HEK293 (cell line): ENCODE measurements at regions not wholly inside any gene's neighbourhood (a gene's known extent, or its start where the extent isn't known, plus 50 kb on each side); places are given as distances from the start of the nearest gene placed in this dataset.

ENCODE experiments used
- CTCF ChIP-seq: fragments of 450-650 bp; formaldehyde crosslinking; IDR thresholded peaks from 2 replicates; pipeline ENCODE4 v1.5.1; 2016; ENCODE audit warnings: missing biosample characterization, missing genetic modification characterization
- FEZF1 ChIP-seq: fragments of 450-650 bp; formaldehyde crosslinking; IDR thresholded peaks from 2 replicates; pipeline ENCODE4 v1.5.1; 2016; ENCODE audit warnings: missing biosample characterization, missing genetic modification characterization
- TRIM28 ChIP-seq: IDR thresholded peaks from 2 replicates; pipeline ENCODE4 v1.6.1; 2011; ENCODE audit warnings: low read length, control low read depth, borderline replicate concordance
- ZBTB17 ChIP-seq: fragments of 450-650 bp; formaldehyde crosslinking; IDR thresholded peaks from 2 replicates; pipeline ENCODE4 v1.5.1; 2016; ENCODE audit warnings: missing biosample characterization, missing genetic modification characterization
- ZNF280D ChIP-seq: fragments of 450-650 bp; formaldehyde crosslinking; IDR thresholded peaks from 2 replicates; pipeline ENCODE4 v1.5.1; 2016; ENCODE audit warnings: missing biosample characterization, missing genetic modification characterization
- ZNF292 ChIP-seq: fragments of 450-650 bp; formaldehyde crosslinking; IDR thresholded peaks from 2 replicates; pipeline ENCODE4 v1.5.1; 2016; ENCODE audit warnings: low read depth, missing biosample characterization, missing genetic modification characterization, borderline replicate concordance
- ZNF433 ChIP-seq: fragments of 450-650 bp; formaldehyde crosslinking; IDR thresholded peaks from 2 replicates; pipeline ENCODE4 v1.5.1; 2016; ENCODE audit warnings: missing biosample characterization, missing genetic modification characterization, low read depth
- ZNF670 ChIP-seq: fragments of 450-650 bp; formaldehyde crosslinking; IDR thresholded peaks from 2 replicates; pipeline ENCODE4 v1.5.1; 2016; ENCODE audit warnings: missing biosample characterization, missing genetic modification characterization, low read depth
- ZNF768 ChIP-seq: fragments of 450-650 bp; formaldehyde crosslinking; IDR thresholded peaks from 2 replicates; pipeline ENCODE4 v1.5.1; 2018; ENCODE audit warnings: missing biosample characterization, mild to moderate bottlenecking, missing genetic modification characterization
- TF ChIP-seq, protein P1 (sequence below): fragments of 450-650 bp; formaldehyde crosslinking; IDR thresholded peaks from 2 replicates; pipeline ENCODE4 v1.5.1; 2016; ENCODE audit warnings: missing biosample characterization, missing genetic modification characterization
- TF ChIP-seq, protein P2 (sequence below): fragments of 450-650 bp; formaldehyde crosslinking; IDR thresholded peaks from 2 replicates; pipeline ENCODE4 v1.5.1; 2016; ENCODE audit warnings: missing biosample characterization, missing genetic modification characterization
- TF ChIP-seq, protein P3 (sequence below): fragments of 450-650 bp; formaldehyde crosslinking; IDR thresholded peaks from 2 replicates; pipeline ENCODE4 v1.5.0; 2017; ENCODE audit warnings: missing biosample characterization, missing genetic modification characterization, borderline replicate concordance

- no peak for TF ChIP-seq FEZF1
- TF ChIP-seq CTCF (tag by site-specific recombination), result no peak
- TF ChIP-seq, protein P1, sequence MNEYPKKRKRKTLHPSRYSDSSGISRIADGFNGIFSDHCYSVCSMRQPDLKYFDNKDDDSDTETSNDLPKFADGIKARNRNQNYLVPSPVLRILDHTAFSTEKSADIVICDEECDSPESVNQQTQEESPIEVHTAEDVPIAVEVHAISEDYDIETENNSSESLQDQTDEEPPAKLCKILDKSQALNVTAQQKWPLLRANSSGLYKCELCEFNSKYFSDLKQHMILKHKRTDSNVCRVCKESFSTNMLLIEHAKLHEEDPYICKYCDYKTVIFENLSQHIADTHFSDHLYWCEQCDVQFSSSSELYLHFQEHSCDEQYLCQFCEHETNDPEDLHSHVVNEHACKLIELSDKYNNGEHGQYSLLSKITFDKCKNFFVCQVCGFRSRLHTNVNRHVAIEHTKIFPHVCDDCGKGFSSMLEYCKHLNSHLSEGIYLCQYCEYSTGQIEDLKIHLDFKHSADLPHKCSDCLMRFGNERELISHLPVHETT (tag by site-specific recombination), result no peak
- TF ChIP-seq, protein P2, sequence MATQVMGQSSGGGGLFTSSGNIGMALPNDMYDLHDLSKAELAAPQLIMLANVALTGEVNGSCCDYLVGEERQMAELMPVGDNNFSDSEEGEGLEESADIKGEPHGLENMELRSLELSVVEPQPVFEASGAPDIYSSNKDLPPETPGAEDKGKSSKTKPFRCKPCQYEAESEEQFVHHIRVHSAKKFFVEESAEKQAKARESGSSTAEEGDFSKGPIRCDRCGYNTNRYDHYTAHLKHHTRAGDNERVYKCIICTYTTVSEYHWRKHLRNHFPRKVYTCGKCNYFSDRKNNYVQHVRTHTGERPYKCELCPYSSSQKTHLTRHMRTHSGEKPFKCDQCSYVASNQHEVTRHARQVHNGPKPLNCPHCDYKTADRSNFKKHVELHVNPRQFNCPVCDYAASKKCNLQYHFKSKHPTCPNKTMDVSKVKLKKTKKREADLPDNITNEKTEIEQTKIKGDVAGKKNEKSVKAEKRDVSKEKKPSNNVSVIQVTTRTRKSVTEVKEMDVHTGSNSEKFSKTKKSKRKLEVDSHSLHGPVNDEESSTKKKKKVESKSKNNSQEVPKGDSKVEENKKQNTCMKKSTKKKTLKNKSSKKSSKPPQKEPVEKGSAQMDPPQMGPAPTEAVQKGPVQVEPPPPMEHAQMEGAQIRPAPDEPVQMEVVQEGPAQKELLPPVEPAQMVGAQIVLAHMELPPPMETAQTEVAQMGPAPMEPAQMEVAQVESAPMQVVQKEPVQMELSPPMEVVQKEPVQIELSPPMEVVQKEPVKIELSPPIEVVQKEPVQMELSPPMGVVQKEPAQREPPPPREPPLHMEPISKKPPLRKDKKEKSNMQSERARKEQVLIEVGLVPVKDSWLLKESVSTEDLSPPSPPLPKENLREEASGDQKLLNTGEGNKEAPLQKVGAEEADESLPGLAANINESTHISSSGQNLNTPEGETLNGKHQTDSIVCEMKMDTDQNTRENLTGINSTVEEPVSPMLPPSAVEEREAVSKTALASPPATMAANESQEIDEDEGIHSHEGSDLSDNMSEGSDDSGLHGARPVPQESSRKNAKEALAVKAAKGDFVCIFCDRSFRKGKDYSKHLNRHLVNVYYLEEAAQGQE (tag by site-specific recombination), result no peak
- TF ChIP-seq ZNF768 (tag by site-specific recombination), result no peak
- TF ChIP-seq ZBTB17 (tag by site-specific recombination), result no peak
- TF ChIP-seq ZNF280D, result no peak
- no peak for TF ChIP-seq ZNF670 (tag by site-specific recombination)
- TF ChIP-seq TRIM28, result no peak
- TF ChIP-seq, protein P3, sequence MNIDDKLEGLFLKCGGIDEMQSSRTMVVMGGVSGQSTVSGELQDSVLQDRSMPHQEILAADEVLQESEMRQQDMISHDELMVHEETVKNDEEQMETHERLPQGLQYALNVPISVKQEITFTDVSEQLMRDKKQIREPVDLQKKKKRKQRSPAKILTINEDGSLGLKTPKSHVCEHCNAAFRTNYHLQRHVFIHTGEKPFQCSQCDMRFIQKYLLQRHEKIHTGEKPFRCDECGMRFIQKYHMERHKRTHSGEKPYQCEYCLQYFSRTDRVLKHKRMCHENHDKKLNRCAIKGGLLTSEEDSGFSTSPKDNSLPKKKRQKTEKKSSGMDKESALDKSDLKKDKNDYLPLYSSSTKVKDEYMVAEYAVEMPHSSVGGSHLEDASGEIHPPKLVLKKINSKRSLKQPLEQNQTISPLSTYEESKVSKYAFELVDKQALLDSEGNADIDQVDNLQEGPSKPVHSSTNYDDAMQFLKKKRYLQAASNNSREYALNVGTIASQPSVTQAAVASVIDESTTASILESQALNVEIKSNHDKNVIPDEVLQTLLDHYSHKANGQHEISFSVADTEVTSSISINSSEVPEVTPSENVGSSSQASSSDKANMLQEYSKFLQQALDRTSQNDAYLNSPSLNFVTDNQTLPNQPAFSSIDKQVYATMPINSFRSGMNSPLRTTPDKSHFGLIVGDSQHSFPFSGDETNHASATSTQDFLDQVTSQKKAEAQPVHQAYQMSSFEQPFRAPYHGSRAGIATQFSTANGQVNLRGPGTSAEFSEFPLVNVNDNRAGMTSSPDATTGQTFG, result no peak
- TF ChIP-seq ZNF292, result no peak
- no peak for TF ChIP-seq ZNF433 (tag by site-specific recombination)
Observed at GRCh38 chr4:126735294-126736132, 897.2 kb upstream of the INTU start.
